GM23248 (cell line): ENCODE measurements at regions not wholly inside any gene's neighbourhood (a gene's known extent, or its start where the extent isn't known, plus 50 kb on each side); places are given as distances from the start of the nearest gene placed in this dataset.
A peak's percentile ranks its signal among the peaks of the same experiment; 100 is the strongest.

Source experiments
- DNase-seq: peaks from one replicate; pipeline ENCODE4 v3.0.0-alpha.2; 2015
- H2AFZ ChIP-seq: fragments of 200-600 bp; sonication (generic); 2 replicates; pipeline ENCODE4 v1.6.1; 2016; ENCODE audit warnings: antibody characterized with exemption
- H3F3A ChIP-seq: fragments of 200-600 bp; sonication (generic); 2 replicates; pipeline ENCODE4 v1.6.1; 2016; ENCODE audit warnings: mild to moderate bottlenecking, antibody characterized with exemption, mixed run types; ENCODE audit not compliant: insufficient read depth
- H3K27ac ChIP-seq: fragments of 200-600 bp; sonication (generic); 2 replicates; pipeline ENCODE4 v1.5.1; 2016; ENCODE audit warnings: mild to moderate bottlenecking
- H3K27me3 ChIP-seq: fragments of 200-600 bp; sonication (generic); replicated peaks from 2 replicates; pipeline ENCODE4 v1.6.1; 2016; ENCODE audit warnings: mild to moderate bottlenecking; ENCODE audit not compliant: insufficient read depth
- H3K36me3 ChIP-seq: fragments of 200-600 bp; sonication (generic); 2 replicates; pipeline ENCODE4 v1.6.1; 2016; ENCODE audit warnings: low read depth, mild to moderate bottlenecking
- H3K4me1 ChIP-seq: fragments of 200-600 bp; sonication (generic); 2 replicates; pipeline ENCODE4 v1.6.1; 2016; ENCODE audit warnings: mild to moderate bottlenecking; ENCODE audit not compliant: insufficient read depth
- H3K4me2 ChIP-seq: fragments of 200-600 bp; sonication (generic); one replicate; pipeline ENCODE4 v1.6.1; 2016; ENCODE audit warnings: mild to moderate bottlenecking; ENCODE audit not compliant: unreplicated experiment
- H3K4me3 ChIP-seq: fragments of 200-600 bp; sonication (generic); 2 replicates; pipeline ENCODE4 v1.5.1; 2016; ENCODE audit warnings: mild to moderate bottlenecking
- H3K79me2 ChIP-seq: fragments of 200-600 bp; sonication (generic); 2 replicates; pipeline ENCODE4 v1.6.1; 2016; ENCODE audit warnings: mild to moderate bottlenecking; ENCODE audit not compliant: insufficient read depth
- H3K9ac ChIP-seq: fragments of 200-600 bp; sonication (generic); 2 replicates; pipeline ENCODE4 v1.6.1; 2016; ENCODE audit warnings: mild to moderate bottlenecking
- H3K9me2 ChIP-seq: fragments of 200-600 bp; sonication (generic); 2 replicates; pipeline ENCODE4 v1.6.1; 2016; ENCODE audit warnings: mixed run types, mild to moderate bottlenecking, moderate library complexity; ENCODE audit not compliant: insufficient read depth
- H3K9me3 ChIP-seq: fragments of 200-600 bp; sonication (generic); one replicate; pipeline ENCODE4 v1.6.1; 2017; ENCODE audit warnings: low read depth
- H4K20me1 ChIP-seq: fragments of 200-600 bp; sonication (generic); 2 replicates; pipeline ENCODE4 v1.6.0; 2016; ENCODE audit not compliant: insufficient read depth
- EZH2 ChIP-seq: fragments of 200-600 bp; sonication (generic); IDR thresholded peaks from 2 replicates; pipeline ENCODE4 v1.6.1; 2018; ENCODE audit warnings: antibody characterized with exemption, mild to moderate bottlenecking; ENCODE audit not compliant: insufficient read depth, poor library complexity, severe bottlenecking
- EZH2phosphoT487 ChIP-seq: fragments of 200-600 bp; sonication (generic); IDR thresholded peaks from 2 replicates; pipeline ENCODE4 v1.6.1; 2018; ENCODE audit warnings: antibody characterized with exemption, moderate library complexity, mild to moderate bottlenecking, low read depth; ENCODE audit not compliant: insufficient read depth
- WGBS, 2 experiments: methylation state at CpG; one replicate each; pipeline ENCODE4 v1.1.6; 2015 to 2017; ENCODE audit warnings: low lambda C conversion rate in 2 of 2, low coverage in 1 of 2; ENCODE audit errors: missing lambda C conversion rate in 2 of 2; 5-methylcytosine and 5-hydroxymethylcytosine counted together
- in situ Hi-C: fragments of 300-500 bp; cut with MboI; formaldehyde crosslinking; loops from 2 replicates; pipeline ENCODE4 v1.15.0; 2020

GRCh38 chr5:77832166-77832770, 56.1 kb upstream of the TBCA start:
- Histone ChIP-seq H2AFZ (no peak overlapping the region), H3K9me3 (no peaks in the 10 kb centered on the region), H3K4me1 (no peaks in the 10 kb centered on the region), H3K4me2 (no peak overlapping the region), H3K4me3 (no peak overlapping the region), H3K9me2 (no peaks in the 10 kb centered on the region), H3K9ac (no peak overlapping the region), H3K79me2 (no peaks in the 10 kb centered on the region), H3K36me3 (no peaks in the 10 kb centered on the region), H3K27ac (no peak overlapping the region), H3F3A (no peaks in the 10 kb centered on the region), H4K20me1 (no peaks in the 10 kb centered on the region), H3K27me3 (0 out of 2 replicates have a peak, but pooled peaks cover 6% of the 10 kb centered on the region)
- no peak for DNase-seq
- 51 to 62% methylated on average over 5 of the region's 5 CpGs for WGBS, 2 experiments
- in situ Hi-C loops: no loop called here
- TF ChIP-seq EZH2phosphoT487 (no peak), EZH2 (no peak)

- Histone ChIP-seq H3K4me3 (no peak overlapping the region), H3K27ac (no peak overlapping the region), H3F3A (no peaks in the 10 kb centered on the region), H3K36me3 (no peaks in the 10 kb centered on the region), H3K9me3 (no peaks in the 10 kb centered on the region), H3K4me2 (no peak overlapping the region), H3K4me1 (no peaks in the 10 kb centered on the region), H4K20me1 (no peaks in the 10 kb centered on the region), H3K79me2 (no peaks in the 10 kb centered on the region), H3K9ac (no peak overlapping the region), H3K9me2 (no peaks in the 10 kb centered on the region), H3K27me3 (peaks cover 13% of the 10 kb centered on the region; the same call in 1 of the 2 replicates), H2AFZ (no peak overlapping the region)
- no peak for TF ChIP-seq EZH2phosphoT487
- no peak for TF ChIP-seq EZH2
- 69 to 74% methylated on average over 3 of the region's 3 CpGs for WGBS, 2 experiments
- in situ Hi-C loops: no loop called here
- peak; percentile 33 for DNase-seq
Observed at GRCh38 chr5:77828445-77828844, 52.3 kb upstream of the TBCA start.
